ENCODE measurements at regions not wholly inside any gene's neighbourhood (a gene's known extent, or its start where the extent isn't known, plus 50 kb on each side); places are given as distances from the start of the nearest gene placed in this dataset.
A peak's percentile ranks its signal among the peaks of the same experiment; 100 is the strongest.

GRCh38 chr6:14792118-14792955 lies 453.5 kb upstream of the JARID2 start:
- H3K9me3 Mint-ChIP-seq, result no peaks in the 10 kb centered on the region
- no peaks in the 10 kb centered on the region for H3K36me3 Mint-ChIP-seq (ENCODE audit: low read depth)
- no peak overlapping the region for H3K4me3 Mint-ChIP-seq
- H3K27ac Mint-ChIP-seq, result no peak overlapping the region
- DNase-seq (ENCODE audit: low spot score), result no peak
- peaks cover 2% of the 10 kb centered on the region for H3K4me1 Mint-ChIP-seq (ENCODE audit: low read depth)
- H3K27me3 Mint-ChIP-seq (ENCODE audit: low read depth), result peaks cover 5% of the 10 kb centered on the region

GRCh38 chr6:14795451-14795850 lies 450.4 kb upstream of the JARID2 start:
- Mint-ChIP-seq H3K4me1 (ENCODE audit: low read depth) (peaks cover 7% of the 10 kb centered on the region), H3K36me3 (ENCODE audit: low read depth) (no peaks in the 10 kb centered on the region), H3K27me3 (ENCODE audit: low read depth) (peaks cover 5% of the 10 kb centered on the region), H3K4me3 (no peak overlapping the region), H3K27ac (no peak overlapping the region), H3K9me3 (no peaks in the 10 kb centered on the region)
- DNase-seq (ENCODE audit: low spot score), result no peak

GRCh38 chr6:14796974-14797762 lies 448.7 kb upstream of the JARID2 start:
- Mint-ChIP-seq H3K4me1 (ENCODE audit: low read depth) (peaks cover 7% of the 10 kb centered on the region), H3K27me3 (ENCODE audit: low read depth) (peaks cover 4% of the 10 kb centered on the region), H3K9me3 (no peaks in the 10 kb centered on the region), H3K4me3 (no peak overlapping the region), H3K27ac (no peak overlapping the region), H3K36me3 (ENCODE audit: low read depth) (no peaks in the 10 kb centered on the region)
- no peak for DNase-seq (ENCODE audit: low spot score)

GRCh38 chr6:14797875-14798593 lies 447.8 kb upstream of the JARID2 start:
- no peaks in the 10 kb centered on the region for H3K27me3 Mint-ChIP-seq (ENCODE audit: low read depth)
- no peak overlapping the region for H3K4me3 Mint-ChIP-seq
- H3K36me3 Mint-ChIP-seq (ENCODE audit: low read depth), result no peaks in the 10 kb centered on the region
- H3K27ac Mint-ChIP-seq, result no peak overlapping the region
- no peaks in the 10 kb centered on the region for H3K9me3 Mint-ChIP-seq
- peaks cover 5% of the 10 kb centered on the region for H3K4me1 Mint-ChIP-seq (ENCODE audit: low read depth)
- no peak for DNase-seq (ENCODE audit: low spot score)

- no peak overlapping the region for H3K4me3 Mint-ChIP-seq
- no peaks in the 10 kb centered on the region for H3K27me3 Mint-ChIP-seq (ENCODE audit: low read depth)
- H3K27ac Mint-ChIP-seq, result no peak overlapping the region
- no peaks in the 10 kb centered on the region for H3K36me3 Mint-ChIP-seq (ENCODE audit: low read depth)
- no peaks in the 10 kb centered on the region for H3K9me3 Mint-ChIP-seq
- DNase-seq (ENCODE audit: low spot score), result no peak
- peaks cover 5% of the 10 kb centered on the region for H3K4me1 Mint-ChIP-seq (ENCODE audit: low read depth)
Measured at GRCh38 chr6:14798594-14798982, 447.3 kb upstream of the JARID2 start.

- DNase-seq (ENCODE audit: low spot score), result no peak
- H3K36me3 Mint-ChIP-seq (ENCODE audit: low read depth), result no peaks in the 10 kb centered on the region
- H3K4me1 Mint-ChIP-seq (ENCODE audit: low read depth), result peaks cover 5% of the 10 kb centered on the region
- no peaks in the 10 kb centered on the region for H3K27me3 Mint-ChIP-seq (ENCODE audit: low read depth)
- no peaks in the 10 kb centered on the region for H3K9me3 Mint-ChIP-seq
- no peak overlapping the region for H3K27ac Mint-ChIP-seq
- no peak overlapping the region for H3K4me3 Mint-ChIP-seq
Measured at GRCh38 chr6:14798996-14799588, 446.8 kb upstream of the JARID2 start.

- Mint-ChIP-seq H3K4me3 (no peak overlapping the region), H3K4me1 (ENCODE audit: low read depth) (peaks cover 5% of the 10 kb centered on the region), H3K36me3 (ENCODE audit: low read depth) (no peaks in the 10 kb centered on the region), H3K27ac (no peak overlapping the region), H3K27me3 (ENCODE audit: low read depth) (no peaks in the 10 kb centered on the region), H3K9me3 (no peaks in the 10 kb centered on the region)
- peak; percentile 33 for DNase-seq (ENCODE audit: low spot score)
Measured at GRCh38 chr6:14799928-14800327, 445.9 kb upstream of the JARID2 start.

GRCh38 chr6:14802514-14803160 lies 443.2 kb upstream of the JARID2 start:
- peaks cover 2% of the 10 kb centered on the region for H3K36me3 Mint-ChIP-seq (ENCODE audit: low read depth)
- H3K27ac Mint-ChIP-seq, result no peak overlapping the region
- peaks cover under 1% of the 10 kb centered on the region for H3K9me3 Mint-ChIP-seq
- H3K4me3 Mint-ChIP-seq, result no peak overlapping the region
- DNase-seq (ENCODE audit: low spot score), result no peak
- no peaks in the 10 kb centered on the region for H3K27me3 Mint-ChIP-seq (ENCODE audit: low read depth)
- H3K4me1 Mint-ChIP-seq (ENCODE audit: low read depth), result peaks cover 5% of the 10 kb centered on the region

GRCh38 chr6:14804001-14804784 lies 441.7 kb upstream of the JARID2 start:
- Mint-ChIP-seq H3K4me1 (ENCODE audit: low read depth) (peaks cover 2% of the 10 kb centered on the region), H3K27me3 (ENCODE audit: low read depth) (no peaks in the 10 kb centered on the region), H3K4me3 (no peak overlapping the region), H3K36me3 (ENCODE audit: low read depth) (peaks cover 2% of the 10 kb centered on the region), H3K27ac (no peak overlapping the region), H3K9me3 (peaks cover 9% of the 10 kb centered on the region)
- DNase-seq (ENCODE audit: low spot score), result no peak

GRCh38 chr6:14804785-14805210 lies 441.1 kb upstream of the JARID2 start:
- H3K4me3 Mint-ChIP-seq, result no peak overlapping the region

GRCh38 chr6:14806101-14806500 lies 439.8 kb upstream of the JARID2 start:
- Mint-ChIP-seq H3K4me1 (ENCODE audit: low read depth) (no peaks in the 10 kb centered on the region), H3K4me3 (no peak overlapping the region), H3K9me3 (peaks cover 9% of the 10 kb centered on the region), H3K36me3 (ENCODE audit: low read depth) (peaks cover 2% of the 10 kb centered on the region), H3K27ac (no peak overlapping the region), H3K27me3 (ENCODE audit: low read depth) (no peaks in the 10 kb centered on the region)
- DNase-seq (ENCODE audit: low spot score), result no peak

More at GRCh38 chr6:14804785-14805210, 441.1 kb upstream of the JARID2 start:
- DNase-seq (ENCODE audit: low spot score), result no peak
- Mint-ChIP-seq H3K4me1 (ENCODE audit: low read depth) (peaks cover 2% of the 10 kb centered on the region), H3K9me3 (peaks cover 9% of the 10 kb centered on the region), H3K27me3 (ENCODE audit: low read depth) (no peaks in the 10 kb centered on the region), H3K36me3 (ENCODE audit: low read depth) (peaks cover 2% of the 10 kb centered on the region), H3K27ac (no peak overlapping the region)

- DNase-seq (ENCODE audit: low spot score), result no peak
- Mint-ChIP-seq H3K27ac (no peak overlapping the region), H3K27me3 (ENCODE audit: low read depth) (no peaks in the 10 kb centered on the region), H3K4me3 (no peak overlapping the region), H3K36me3 (ENCODE audit: low read depth) (peaks cover 2% of the 10 kb centered on the region), H3K4me1 (ENCODE audit: low read depth) (no peaks in the 10 kb centered on the region), H3K9me3 (peaks cover 9% of the 10 kb centered on the region)
Measured at GRCh38 chr6:14807130-14807529, 438.7 kb upstream of the JARID2 start.

- no peak overlapping the region for H3K4me3 Mint-ChIP-seq
- H3K9me3 Mint-ChIP-seq, result peaks cover 9% of the 10 kb centered on the region
- peaks cover 2% of the 10 kb centered on the region for H3K36me3 Mint-ChIP-seq (ENCODE audit: low read depth)
Measured at GRCh38 chr6:14807971-14808370, 437.9 kb upstream of the JARID2 start.

More at GRCh38 chr6:14807971-14808370, 437.9 kb upstream of the JARID2 start:
- Mint-ChIP-seq H3K4me1 (ENCODE audit: low read depth) (no peaks in the 10 kb centered on the region), H3K27ac (no peak overlapping the region), H3K27me3 (ENCODE audit: low read depth) (no peaks in the 10 kb centered on the region)
- DNase-seq (ENCODE audit: low spot score), result no peak

All from T-helper 2 cell treated with Interferon-gamma antibody and Interleukin-4, amounts not matched to agents 5 μg/mL and 100 μg/mL, for 36 hours (primary cell).